ENCODE measurements at regions not wholly inside any gene's neighbourhood (a gene's known extent, or its start where the extent isn't known, plus 50 kb on each side); places are given as distances from the start of the nearest gene placed in this dataset.

GRCh38 chr3:115286529-115287197 lies 139.6 kb upstream of the ZBTB20 start:
- TF ChIP-seq CHD2 (IDR thresholded peaks at IDR 0.05; ENCODE audit: low read depth, low read length): no peak
- TF ChIP-seq DMAP1 (CRISPR knock-in tag; IDR thresholded peaks at IDR 0.05): no peak

All from HepG2 (cell line).